ELR (cell line): ENCODE measurements at regions not wholly inside any gene's neighbourhood (a gene's known extent, or its start where the extent isn't known, plus 50 kb on each side); places are given as distances from the start of the nearest gene placed in this dataset.

Experiments
- DNase-seq: peaks from one replicate; pipeline ENCODE4 v3.0.0-alpha.2; 2015; ENCODE audit warnings: low read depth

DNA sequence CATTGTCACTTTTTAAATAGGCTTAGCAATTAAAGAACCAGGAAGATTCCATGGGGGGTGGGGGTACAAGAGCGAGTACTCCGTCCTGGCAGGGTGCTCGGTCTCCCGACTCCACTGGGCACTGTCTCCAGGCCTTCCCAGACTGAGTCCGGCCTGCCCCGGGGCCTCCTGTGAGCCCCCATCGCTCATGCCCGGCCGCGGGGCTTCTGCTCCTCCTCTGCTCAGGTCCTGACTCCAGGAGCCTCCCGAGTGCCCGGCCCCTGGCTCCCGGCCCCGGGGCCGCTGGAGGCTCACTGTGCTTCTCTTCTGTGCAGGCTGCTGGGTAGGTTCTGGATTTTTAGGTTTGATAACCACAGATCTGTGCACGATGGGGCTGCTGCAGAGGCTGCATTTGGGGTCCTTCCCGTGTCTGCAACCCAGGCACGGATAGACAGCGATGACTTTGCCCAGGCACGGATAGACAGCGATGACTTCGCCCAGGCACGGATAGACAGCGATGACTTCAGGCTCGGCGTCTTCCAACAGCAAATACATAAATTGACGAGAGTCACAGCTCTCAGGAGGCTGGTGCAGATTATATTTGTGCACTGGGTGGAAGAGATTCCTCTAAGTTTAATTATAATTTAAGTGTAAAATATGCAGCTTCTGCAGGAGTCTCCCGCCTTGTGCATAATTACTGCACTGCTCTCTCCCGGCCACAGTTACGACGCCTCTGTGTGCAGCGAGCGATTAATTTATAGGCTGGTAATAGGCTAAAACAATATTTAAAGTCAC, 74.8 kb upstream of the RXRA start:
- DNase-seq = no peak

DNA sequence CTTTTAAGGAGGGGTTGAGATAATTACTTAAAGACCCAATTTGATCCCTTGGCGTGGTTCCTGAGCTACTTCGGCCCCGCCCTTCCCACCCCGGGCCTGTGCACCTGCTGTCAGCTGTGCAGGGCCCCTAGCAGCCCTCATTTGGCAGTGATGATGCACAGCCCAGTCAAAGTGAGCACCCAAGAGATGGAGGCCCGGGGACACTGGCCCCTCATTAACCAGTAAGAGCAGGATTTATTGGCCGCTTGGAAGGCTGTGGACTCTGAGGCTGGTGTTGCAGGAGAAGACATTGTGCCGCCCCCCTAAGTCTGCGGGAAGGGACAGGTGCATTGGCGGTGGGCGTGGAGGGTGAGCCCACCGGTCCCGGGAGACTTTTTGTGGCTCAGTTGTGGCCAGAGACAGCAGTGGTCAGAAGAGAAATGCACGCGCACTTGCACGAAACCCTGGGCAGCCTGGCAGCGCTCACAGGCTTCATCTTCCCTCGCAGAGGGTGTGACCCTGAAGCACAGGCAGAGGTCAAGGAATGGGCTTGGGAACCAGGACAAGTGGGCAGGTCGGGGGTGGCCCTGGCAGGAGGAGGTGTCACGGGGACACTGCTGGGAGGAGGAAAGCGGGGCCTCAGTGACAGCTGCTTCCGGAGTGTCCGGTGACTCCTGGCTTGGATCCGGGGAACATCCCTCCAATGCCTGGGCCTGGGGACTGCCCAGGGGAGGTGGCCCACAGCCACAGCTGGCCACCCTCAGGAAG, 74.0 kb upstream of the RXRA start:
- DNase-seq = no peak

DNA sequence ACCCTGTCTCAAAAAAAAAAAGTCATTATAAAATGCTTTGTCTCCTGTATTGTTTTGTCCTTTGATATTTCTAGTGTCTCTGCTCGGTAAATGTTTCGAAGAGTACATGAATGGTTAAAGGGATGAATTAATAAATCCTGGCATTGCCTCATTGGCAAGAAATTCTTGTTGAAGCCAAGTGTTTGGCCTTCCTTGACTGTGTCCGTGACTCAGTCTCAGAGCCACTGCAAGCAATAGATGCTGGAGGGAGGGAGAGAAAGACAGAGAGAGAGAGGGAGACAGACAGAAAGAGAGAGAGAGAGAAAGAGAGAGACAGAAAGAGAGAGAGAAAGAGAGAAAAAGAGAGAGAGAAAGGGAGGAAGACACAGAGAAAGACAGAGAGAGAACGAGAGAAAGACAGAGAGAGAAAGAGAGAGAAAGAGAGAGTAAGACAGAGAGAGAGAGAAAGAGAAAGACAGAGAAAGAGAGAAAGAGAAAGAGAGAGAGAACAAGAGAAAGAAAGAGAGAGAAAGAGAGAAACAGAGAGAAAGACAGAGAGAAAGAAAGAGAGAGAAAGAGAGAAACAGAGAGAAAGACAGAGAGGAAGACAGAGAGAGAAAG, 72.5 kb upstream of the RXRA start:
- no peak for DNase-seq

DNA sequence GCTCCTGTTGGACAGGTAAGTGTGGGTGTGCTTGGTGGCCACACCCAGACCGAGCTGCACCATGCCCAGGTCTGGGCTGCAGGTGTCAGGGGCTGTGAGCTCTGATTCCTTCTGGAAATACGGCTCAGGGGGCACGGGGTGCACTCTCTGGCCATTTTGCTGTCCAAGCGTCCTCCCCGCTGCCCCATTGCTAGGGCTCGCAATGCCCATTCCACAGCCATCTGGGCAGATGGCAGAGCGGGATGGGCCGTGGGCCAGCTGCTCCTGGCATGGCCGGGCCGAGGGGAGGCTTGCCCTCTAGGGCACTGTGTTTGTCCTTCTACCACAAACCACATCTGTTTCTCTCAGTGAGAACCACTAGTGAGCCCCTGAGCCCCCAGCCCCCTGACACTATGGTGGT, 67.9 kb upstream of the RXRA start:
- DNase-seq = no peak

DNA sequence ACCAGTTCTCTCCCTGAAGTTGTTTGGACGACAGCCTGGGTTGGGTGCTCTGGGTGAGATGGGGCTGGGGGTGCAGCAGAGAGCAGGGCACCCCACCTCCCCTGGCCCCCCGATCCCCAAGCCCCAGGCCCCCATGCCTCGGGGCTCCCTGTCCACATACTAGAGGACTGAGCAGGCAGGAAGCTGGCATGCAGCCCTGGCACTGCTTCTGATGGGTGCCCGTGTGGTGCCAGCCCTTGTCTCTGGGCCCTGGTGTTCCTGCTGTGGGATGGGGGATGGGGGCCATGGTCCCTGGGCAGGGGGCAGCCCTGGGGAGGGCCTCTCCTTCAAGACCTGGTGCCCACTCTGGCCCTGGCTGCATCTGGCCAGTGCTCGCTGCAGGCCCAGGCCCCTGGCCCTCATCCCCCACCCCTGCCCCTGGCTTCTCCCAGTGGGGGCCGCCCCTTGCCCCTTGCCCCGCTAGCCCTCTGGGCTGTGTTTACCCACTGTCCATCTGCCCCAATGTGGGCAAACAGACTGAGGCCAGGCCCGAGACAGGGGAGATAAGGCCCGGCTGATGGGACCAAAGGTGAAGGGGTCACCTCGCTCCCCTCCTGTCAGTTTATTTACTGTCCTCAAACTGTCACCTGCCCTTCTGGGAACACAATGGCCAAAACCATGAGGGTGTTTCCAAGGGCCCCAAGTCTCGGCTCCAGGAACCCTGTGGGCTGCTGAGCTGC, 67.3 kb upstream of the RXRA start:
- no peak for DNase-seq

DNA sequence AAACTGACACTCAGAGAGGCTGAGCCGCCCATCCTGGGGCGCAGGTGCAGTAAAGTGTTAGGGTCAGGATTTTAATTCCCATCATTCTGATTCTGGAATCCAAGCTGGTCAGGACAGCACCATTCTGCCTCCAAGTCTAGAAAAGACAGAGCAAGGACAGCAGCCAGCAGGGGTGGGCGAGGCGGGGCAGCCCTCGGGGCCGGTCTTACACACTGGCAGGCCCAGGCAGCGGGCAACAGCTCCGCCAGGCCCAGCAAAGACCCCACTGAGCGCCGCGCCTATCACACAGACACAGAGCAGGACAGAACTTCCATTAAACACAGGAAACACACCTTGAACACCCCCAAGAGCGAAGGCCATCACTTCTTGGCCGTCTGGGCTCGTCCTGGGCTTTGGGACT, 66.5 kb upstream of the RXRA start:
- no peak for DNase-seq

DNA sequence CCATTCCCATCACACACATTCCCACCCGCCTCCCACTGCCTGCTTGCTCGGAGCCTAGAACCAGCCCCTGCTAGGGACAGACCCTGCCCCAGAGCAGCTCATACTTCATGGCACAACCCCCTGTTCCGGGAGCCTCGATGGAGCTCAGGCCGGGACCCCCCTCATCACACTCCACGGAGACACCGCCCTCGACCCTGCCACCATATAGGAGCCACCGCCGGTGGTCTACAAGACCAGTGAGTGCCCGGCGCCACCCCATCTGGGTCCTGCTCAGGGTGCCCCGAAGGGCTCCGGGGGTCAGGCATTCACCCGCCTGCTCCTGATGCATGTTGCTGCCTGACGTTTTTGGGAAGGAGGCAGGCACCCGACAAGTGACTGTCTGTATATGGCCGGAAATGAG, 65.5 kb upstream of the RXRA start:
- DNase-seq = no peak

DNA sequence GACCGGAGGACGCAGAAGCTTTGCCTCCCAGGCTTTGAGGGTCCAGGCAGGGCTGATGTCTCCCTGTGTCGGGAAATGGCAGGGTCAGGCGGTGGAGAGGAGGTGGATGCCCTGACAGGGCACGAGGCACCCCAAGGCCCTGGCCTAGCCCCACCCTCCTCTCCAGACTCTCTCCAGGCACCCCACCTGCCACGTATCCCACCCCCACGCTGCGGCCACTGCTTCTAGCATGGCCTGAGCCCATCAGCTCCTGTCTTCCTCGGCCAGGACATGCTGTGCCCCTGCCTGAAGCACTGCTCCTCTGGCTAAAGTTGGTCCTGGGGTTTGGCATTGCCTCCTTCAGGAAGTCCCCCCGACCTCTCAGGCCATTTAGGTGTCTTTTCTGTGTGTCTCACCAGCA, 64.2 kb upstream of the RXRA start:
- DNase-seq = no peak

DNA sequence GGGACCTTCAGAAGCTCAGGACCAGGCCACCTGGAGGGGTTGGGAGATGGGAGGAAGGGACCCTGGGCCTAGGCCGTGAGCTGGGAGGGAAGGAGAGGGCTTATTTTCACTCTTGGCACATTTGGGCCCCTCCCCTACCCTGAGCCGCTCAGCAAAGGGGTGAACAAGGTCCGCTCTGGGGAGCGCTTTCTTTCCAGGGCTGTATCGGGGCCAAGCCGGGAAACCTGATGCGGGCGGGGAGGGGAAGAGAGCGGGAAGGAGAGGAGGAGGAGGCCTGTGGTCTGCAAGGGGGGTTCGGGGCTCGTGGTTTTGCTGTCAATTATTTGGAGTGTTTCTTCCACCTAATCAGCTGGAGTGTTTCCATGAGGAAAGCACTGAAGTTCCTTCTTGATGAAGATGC, 62.7 kb upstream of the RXRA start:
- DNase-seq = no peak

DNA sequence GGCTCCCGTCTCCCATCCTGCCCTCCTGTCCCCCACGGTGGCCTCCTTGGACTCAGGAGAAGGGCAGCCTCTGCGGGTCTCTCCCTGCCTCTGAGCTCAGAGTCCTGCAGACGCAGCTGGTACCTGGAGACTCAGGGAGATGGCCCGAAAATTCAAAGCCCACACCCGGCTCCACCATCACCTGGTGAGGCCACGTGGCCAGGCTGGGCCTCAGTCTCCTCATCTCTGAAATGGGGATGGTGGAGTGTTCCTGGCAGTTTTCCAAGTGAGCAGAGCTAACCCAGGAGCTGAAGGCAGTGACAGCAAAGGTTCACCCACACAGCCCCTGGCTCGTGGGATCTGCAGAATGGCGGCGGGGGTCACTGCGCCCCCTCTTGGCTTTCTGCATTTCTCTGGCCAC, 62.1 kb upstream of the RXRA start:
- no peak for DNase-seq

DNA sequence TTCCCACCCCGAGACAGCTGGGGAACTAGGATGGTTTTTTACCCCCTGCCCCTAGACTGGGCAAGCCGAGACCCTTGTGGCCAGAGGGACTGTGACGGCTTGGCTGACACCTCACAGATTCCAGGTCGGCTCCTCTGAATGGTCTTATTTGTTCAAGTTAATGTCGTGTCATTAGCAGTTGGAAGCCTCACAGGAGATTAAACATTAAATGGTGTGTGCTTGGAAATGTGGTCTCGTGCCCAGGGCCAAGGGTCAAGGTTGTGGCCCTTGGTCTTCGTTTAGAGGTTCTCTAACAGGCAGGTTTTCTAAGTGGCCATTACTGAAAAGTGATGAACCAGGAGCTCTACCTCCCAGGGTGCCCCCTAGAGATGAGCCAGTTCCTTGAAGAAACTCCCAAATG, 61.2 kb upstream of the RXRA start:
- no peak for DNase-seq

DNA sequence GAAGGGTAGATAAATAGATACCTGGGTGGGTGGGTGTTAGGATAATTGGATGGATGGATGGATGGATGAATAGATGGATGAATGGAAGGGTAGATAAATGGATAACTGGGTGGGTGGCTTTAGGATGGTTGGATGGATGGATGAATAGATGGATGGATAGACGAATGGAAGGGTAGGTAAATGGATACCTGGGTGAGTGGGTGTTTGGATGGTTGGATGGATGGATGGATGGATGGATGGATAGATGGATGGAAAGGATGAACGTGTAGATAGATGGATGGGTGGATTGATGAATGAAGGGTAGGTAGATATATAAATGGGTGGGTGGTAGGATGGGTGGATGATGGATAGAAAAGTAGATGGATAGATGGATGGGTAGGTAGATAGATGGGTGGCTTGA, 59.8 kb upstream of the RXRA start:
- no peak for DNase-seq

DNA sequence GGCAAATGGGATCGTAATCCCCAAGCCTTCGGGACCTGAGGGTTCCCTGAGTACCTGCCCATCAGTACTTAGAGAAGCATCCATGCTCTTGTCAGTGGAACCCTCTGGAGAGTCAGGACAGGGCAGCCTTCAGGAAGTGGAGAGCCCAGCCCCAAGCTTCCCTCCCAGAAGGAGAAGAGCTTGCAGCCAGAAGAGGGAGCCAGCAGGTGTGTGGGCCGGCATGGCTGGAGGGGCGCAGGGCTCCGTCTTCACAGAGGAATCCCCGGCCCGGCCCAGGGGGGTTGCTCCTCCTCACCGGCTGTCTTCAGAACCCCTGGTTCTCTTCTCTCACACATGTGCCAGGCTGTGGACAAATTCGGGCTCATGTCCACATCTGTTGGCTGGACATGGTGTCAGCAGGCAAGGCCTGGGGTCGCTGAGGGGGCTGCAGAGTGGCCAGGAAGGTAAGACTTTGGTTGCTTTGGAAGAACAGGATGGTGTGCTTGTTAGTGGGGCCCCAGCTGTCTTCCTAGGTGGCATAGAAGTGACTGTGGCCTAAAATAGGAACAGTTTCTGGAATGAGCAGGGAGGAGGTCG, 58.9 kb upstream of the RXRA start:
- DNase-seq = no peak

DNA sequence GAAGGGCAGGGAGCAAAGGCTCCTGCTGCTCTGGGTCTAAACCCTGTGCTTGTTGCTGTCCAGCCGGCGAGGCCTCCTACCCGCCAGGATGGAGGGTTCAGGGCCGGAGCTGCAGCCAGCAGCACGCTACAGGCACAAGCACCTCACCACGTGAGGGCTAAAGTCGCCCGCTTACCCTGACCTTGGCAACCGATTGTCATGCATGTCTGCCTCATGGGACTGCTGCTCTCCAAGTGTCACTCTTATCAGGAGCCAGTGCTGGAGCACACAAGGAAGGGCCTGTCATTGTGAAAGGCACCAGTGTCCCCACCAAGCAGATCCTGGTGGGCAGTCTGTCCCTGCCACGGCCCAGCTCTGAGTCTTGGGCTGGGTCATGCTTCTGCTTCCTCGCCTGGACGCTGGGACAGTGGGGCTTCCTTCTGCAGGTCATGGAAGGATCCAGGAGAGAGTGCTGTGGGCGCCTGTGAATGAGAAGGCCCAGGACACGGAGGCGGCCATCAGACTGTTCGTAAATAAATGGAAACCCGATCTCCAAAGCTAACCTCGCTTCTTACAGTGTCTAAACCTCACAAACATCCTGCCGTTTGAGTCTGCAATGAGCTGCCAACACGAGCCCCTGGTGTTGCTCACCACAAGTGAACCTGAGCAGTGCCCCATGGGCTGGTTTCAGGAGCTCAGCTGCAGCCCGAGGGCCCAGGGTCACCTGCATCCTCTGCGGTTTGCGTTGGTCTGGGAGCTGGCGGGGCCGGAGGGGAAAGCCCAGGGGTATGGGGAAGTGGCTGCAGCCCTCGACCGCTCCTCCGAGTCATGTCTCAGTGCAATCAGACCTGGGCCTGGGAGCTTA, 58.2 kb upstream of the RXRA start:
- no peak for DNase-seq

DNA sequence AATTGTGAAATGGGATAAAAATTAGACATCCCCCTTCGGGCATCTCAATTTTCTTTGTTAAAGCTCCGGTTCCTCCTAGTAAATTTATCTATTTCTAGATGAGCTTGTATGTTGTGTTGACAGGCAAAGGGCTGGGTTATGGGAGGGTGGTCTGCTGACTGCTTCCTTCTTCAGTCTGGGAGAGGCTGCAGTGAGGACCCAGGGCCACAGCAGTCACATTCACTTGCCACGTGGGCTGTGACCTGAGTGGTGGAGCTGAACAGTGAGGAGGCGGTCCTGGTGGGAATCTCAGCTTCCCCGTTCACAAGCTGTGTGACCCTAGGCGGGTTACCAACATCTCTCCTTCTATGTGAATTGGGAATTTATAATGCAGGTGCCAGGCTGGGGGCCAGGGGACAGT, 57.5 kb upstream of the RXRA start:
- DNase-seq = no peak

DNA sequence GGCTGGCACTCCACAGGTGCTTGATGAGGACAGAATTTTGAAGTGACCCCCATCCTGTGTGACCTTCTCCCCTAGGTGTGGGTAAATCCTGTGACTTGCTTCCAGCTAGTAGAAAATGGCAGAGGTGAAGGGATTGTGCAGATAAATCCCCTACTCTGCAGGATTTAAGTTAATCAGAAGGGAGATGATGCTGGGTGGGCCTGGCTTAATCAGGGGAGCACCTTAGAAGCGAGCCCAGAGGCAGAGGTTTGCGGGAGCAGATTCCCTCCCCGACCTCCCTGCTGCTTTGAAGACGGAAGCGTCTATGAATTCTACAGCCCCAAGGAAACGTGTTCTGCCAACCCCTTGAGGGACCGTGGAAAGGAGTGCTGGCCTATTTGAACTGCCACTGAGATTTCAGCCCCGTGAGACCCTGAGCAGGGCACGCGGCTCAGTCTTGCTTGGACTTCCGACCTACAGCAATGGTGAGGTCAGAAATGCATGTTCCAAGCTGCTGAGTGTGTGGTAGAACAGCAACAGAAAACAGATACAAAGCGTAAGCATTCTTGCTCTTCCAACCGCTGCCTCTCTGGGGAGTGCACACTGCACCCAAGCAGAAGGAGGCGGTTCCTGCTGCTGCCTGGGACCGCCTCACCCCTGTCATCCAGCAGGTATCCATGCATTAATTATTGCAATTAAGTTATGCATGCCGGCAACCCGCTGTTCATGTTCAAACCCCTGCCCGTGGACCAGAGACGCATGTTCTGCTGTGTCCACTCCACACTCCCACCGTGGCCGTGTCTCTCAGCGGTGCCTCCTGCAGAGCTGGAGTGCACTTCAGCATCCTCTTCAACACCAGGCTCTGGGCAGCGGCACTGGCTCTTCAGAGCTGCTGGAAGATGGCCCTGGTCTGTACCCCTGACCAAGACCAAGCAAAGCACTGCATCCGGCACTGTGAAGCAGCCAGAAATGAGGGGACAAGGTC, 54.6 kb upstream of the RXRA start:
- no peak for DNase-seq

DNA sequence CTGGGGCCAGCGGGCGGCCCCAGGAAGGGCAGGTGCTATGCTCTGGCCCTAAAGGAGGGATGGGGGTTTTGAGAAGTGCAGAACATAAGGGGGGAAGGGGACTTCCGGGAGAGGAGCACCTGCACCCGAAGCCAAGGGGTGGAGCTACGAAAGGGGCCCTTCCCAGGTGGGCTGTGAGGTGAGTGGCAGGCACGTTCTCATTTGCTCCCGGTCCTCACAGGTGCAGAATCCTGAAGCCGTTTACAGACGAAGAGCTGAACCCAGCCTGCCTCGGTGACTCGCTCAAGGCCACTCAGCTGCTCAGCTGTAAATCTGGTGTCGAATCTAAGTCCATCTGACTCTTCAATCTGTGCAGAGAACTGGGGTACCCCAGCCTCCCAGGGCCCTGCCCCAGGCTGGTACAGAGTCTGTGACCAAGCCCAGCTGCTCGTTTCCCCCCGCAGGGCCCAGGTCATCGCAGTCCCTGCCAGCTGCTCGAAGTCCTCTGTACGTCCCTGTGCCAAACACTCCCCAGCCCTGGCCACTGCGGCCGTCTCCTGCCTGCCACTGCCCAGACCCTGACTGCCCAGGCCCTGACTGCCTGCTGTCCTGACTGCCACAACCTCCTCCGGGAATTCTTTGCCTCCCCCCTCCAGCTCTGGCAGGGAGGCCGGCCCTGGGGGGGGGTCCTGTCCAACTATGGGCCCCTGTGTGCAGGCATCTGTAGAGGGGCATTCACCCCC, 53.8 kb upstream of the RXRA start:
- DNase-seq = no peak

DNA sequence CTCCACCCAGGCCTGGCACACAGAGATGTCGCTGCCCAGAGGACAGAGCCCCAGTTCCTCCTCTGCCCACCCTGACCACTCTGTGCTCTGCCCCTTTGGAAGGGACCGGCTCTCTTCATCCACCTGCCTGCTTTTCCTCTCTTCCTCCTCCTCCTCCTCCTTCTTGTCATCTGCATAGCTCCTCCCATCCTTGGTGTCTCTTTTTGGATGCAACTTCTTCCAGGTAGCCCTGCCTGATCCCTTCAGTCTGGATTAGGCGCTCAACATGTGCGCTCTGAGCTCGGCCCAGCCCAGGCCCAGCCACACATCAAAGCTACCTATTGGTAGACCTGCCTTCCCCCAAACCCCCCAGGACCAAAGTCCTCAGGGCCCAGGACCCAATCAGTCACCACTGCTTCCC, 52.6 kb upstream of the RXRA start:
- DNase-seq = no peak

DNA sequence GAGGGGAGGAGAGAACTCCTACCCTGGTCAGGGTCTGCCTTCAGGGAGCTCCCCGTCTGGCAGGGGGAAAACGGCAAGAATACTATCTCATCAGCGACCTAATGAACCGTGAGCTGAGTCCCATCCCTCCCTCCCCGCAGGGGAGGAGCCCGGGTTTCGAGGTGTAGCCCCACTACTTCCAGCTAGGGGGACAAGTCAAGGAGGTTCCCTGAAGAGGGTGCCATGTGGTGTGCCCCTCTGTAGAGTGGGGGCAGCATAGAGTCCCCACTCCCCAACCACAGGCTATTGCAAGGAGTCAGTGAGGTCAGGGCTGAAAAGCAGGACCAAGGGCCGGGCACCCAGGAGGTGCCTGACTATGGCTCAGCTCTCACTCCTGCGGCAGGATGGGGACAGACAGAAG, 50.9 kb upstream of the RXRA start:
- DNase-seq = peak; percentile 19
